ENCODE measurements at regions not wholly inside any gene's neighbourhood (a gene's known extent, or its start where the extent isn't known, plus 50 kb on each side); places are given as distances from the start of the nearest gene placed in this dataset.

DNA sequence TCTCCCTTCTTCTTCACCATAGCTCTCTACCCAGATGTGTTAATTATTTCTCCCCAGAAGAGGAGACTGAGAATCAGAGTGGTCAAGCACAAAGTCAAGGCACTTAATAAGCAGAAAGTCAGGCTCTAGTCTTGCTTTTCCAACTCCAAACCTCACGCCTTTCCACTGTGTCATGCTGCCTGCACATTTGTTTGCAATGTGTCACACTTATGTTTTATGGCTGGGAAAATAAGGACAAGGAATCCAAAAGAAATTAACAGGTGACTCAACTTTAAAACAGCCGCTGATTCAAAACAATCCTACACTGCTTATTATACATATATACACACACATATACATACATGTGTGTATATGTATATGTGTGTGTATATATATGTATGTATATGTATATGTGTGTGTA lies 255.7 kb upstream of the DYNLRB2 start:
- H3K27me3 ChIP-seq: peaks cover 30% of the 10 kb centered on the region
- H3K4me3 ChIP-seq: no peak overlapping the region
- H3K36me3 ChIP-seq: no peaks in the 10 kb centered on the region
- no peak overlapping the region for H3K27ac ChIP-seq
- no peaks in the 10 kb centered on the region for H3K9me3 ChIP-seq (ENCODE audit: low read depth)
- no peak for DNase-seq (ENCODE audit: low read depth in 1 of 2, low spot score in 1 of 2)
- H3K4me1 ChIP-seq (ENCODE audit: low read depth): no peaks in the 10 kb centered on the region
- TF ChIP-seq, protein P1, sequence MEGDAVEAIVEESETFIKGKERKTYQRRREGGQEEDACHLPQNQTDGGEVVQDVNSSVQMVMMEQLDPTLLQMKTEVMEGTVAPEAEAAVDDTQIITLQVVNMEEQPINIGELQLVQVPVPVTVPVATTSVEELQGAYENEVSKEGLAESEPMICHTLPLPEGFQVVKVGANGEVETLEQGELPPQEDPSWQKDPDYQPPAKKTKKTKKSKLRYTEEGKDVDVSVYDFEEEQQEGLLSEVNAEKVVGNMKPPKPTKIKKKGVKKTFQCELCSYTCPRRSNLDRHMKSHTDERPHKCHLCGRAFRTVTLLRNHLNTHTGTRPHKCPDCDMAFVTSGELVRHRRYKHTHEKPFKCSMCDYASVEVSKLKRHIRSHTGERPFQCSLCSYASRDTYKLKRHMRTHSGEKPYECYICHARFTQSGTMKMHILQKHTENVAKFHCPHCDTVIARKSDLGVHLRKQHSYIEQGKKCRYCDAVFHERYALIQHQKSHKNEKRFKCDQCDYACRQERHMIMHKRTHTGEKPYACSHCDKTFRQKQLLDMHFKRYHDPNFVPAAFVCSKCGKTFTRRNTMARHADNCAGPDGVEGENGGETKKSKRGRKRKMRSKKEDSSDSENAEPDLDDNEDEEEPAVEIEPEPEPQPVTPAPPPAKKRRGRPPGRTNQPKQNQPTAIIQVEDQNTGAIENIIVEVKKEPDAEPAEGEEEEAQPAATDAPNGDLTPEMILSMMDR (IDR thresholded peaks at IDR 0.05; ENCODE audit: low read depth, low read length): no peak

DNA sequence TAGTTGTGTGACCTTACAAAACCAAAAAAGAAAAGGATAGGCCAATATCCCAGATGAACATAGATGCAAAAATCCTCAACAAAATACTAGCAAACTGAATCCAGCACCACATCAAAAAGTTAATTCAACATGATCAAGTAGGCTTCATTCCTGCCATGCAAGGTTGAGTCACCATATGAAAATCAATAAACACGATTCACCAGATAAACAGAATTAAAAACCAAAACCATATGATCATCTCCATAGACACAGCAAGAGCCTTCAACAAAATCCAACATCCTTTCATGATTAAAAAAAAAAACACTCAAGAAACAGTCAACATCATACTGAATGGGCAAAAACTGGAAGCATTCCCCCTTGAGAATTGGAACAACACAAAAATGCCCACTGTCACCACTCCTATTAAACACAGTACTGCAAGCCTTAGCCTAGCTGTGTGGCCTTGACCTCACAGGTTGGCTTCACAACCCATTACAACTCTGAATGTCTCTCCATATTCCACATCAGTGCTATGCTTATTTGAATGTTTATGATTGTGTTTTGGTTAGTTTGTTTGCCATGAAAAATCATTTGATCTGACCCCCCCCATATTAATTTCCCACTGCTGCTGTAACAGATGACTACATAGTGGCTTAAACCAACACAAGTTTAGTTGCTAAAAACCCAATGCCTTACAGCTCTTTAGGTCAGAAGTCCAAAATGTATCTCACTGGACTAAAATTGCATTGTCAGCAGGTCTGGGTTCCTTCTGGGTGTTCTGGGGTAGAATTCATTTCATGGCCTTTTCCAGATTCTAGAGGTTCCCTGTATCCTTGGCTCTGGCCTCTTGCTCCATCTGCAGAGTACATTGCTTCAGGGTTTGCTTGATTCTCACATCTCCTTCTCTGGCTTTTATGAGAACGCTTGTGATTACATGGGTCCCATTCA lies 257.1 kb upstream of the DYNLRB2 start:
- no peak overlapping the region for H3K27ac ChIP-seq
- H3K4me1 ChIP-seq (ENCODE audit: low read depth): no peaks in the 10 kb centered on the region
- H3K36me3 ChIP-seq: no peaks in the 10 kb centered on the region
- TF ChIP-seq, protein P1 (IDR thresholded peaks at IDR 0.05; ENCODE audit: low read depth, low read length): no peak
- no peaks in the 10 kb centered on the region for H3K9me3 ChIP-seq (ENCODE audit: low read depth)
- DNase-seq (ENCODE audit: low read depth in 1 of 2, low spot score in 1 of 2): no peak
- peaks cover 25% of the 10 kb centered on the region for H3K27me3 ChIP-seq
- no peak overlapping the region for H3K4me3 ChIP-seq

DNA sequence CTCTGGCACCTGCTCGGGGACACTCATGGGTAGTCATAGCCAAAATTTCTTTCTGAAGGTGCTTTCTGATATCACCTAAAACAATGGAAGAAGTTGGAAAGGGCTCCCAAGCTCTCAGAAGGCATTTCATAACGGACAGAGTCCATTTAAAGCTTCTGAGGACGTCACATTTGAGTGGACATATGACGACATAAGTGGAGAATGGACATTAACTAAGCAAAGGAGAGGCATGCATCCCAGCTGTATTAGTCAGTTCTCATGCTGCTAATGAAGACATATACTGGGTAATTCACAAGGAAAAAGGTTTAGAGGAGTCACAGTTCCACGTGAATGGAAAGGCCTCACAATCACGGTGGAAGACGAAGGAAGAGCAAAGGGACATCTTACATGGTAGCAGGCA lies 260.2 kb upstream of the DYNLRB2 start:
- Histone ChIP-seq H3K4me1 (ENCODE audit: low read depth) (no peaks in the 10 kb centered on the region), H3K36me3 (no peaks in the 10 kb centered on the region), H3K4me3 (no peak overlapping the region), H3K27me3 (peaks cover 33% of the 10 kb centered on the region), H3K27ac (no peak overlapping the region), H3K9me3 (ENCODE audit: low read depth) (no peaks in the 10 kb centered on the region)
- DNase-seq (ENCODE audit: low read depth in 1 of 2, low spot score in 1 of 2): no peak
- TF ChIP-seq, protein P1 (IDR thresholded peaks at IDR 0.05; ENCODE audit: low read depth, low read length): no peak

DNA sequence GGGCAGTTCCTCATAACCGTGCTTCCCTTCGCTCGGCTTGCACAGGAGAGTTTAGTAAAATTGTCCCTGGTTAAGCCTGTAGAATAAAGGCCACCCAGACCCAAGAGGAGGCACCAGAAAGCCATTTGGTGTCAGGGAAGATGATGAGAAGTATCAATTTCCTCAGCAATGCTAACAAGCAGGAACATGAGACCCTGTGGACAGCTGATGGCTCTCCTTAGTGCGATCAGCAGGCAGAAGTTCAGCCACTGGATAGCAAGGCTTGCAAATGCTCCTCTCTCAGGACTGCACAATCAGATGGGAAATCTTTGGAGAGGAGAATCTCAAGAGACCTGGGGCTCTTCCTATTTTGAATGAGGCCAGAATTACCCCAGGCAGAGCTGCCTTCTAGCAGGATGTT lies 261.1 kb upstream of the DYNLRB2 start:
- Histone ChIP-seq H3K4me1 (ENCODE audit: low read depth) (no peaks in the 10 kb centered on the region), H3K36me3 (no peaks in the 10 kb centered on the region), H3K27ac (no peak overlapping the region), H3K9me3 (ENCODE audit: low read depth) (no peaks in the 10 kb centered on the region), H3K27me3 (peaks cover 28% of the 10 kb centered on the region), H3K4me3 (no peak overlapping the region)
- DNase-seq (ENCODE audit: low read depth in 1 of 2, low spot score in 1 of 2): no peak
- TF ChIP-seq, protein P1 (IDR thresholded peaks at IDR 0.05; ENCODE audit: low read depth, low read length): no peak

DNA sequence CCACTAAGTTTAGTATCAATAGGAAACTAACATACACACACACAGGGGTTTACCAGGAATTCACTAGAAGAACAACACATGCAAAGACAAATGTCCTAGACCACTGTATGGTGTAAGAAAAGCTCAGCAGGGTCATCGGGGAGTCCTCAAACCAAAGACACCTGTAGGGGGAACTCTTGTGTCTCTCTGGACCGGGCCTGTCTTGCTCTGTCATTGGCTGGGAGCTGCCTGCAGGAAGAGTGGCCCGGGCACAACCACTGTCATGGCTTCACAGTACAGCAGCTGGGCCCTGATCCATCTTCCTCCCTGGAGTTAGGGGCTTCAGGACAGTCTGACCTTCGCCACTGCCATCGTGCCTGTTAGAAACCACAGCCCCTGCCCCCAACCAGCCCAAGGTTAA lies 263.6 kb upstream of the DYNLRB2 start:
- DNase-seq (ENCODE audit: low read depth in 1 of 2, low spot score in 1 of 2): no peak
- Histone ChIP-seq H3K36me3 (no peaks in the 10 kb centered on the region), H3K9me3 (ENCODE audit: low read depth) (no peaks in the 10 kb centered on the region), H3K4me3 (no peak overlapping the region), H3K27me3 (peaks cover 34% of the 10 kb centered on the region), H3K27ac (no peak overlapping the region), H3K4me1 (ENCODE audit: low read depth) (no peaks in the 10 kb centered on the region)
- TF ChIP-seq, protein P1 (IDR thresholded peaks at IDR 0.05; ENCODE audit: low read depth, low read length): no peak
